GM12872 (cell line): ENCODE measurements at regions not wholly inside any gene's neighbourhood (a gene's known extent, or its start where the extent isn't known, plus 50 kb on each side); places are given as distances from the start of the nearest gene placed in this dataset.

Source experiments
- TF ChIP-seq, protein P1 (sequence below): IDR thresholded peaks from 3 replicates; pipeline ENCODE4 v1.5.1; 2011; ENCODE audit warnings: low read depth, mild to moderate bottlenecking, low read length, moderate library complexity; ENCODE audit not compliant: insufficient read depth

- TF ChIP-seq, protein P1, sequence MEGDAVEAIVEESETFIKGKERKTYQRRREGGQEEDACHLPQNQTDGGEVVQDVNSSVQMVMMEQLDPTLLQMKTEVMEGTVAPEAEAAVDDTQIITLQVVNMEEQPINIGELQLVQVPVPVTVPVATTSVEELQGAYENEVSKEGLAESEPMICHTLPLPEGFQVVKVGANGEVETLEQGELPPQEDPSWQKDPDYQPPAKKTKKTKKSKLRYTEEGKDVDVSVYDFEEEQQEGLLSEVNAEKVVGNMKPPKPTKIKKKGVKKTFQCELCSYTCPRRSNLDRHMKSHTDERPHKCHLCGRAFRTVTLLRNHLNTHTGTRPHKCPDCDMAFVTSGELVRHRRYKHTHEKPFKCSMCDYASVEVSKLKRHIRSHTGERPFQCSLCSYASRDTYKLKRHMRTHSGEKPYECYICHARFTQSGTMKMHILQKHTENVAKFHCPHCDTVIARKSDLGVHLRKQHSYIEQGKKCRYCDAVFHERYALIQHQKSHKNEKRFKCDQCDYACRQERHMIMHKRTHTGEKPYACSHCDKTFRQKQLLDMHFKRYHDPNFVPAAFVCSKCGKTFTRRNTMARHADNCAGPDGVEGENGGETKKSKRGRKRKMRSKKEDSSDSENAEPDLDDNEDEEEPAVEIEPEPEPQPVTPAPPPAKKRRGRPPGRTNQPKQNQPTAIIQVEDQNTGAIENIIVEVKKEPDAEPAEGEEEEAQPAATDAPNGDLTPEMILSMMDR = no peak
These were observed 1531.8 kb downstream of the PCDH7 start for GRCh38 chr4:32251926-32252325.

DNA sequence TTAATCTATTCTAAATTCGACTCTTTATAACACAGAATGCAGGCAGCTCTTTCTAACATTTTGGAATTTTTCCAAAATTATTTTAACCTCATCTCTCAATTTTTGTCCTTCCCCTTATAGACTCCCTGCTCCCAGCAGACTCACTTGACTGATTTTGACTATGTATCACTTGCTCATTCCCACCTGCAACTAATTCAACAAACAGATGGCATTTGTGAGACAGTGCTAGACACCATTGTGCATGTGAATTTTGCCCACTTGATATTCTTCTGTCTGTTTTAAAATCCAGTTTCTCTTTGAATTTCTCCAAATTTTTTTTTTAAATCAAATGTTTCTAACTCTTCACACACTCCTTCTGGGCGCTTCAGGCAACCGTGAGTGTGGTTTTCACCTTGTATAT is 1534.0 kb downstream of the PCDH7 start:
- TF ChIP-seq, protein P1 = no peak

GRCh38 chr4:32258986-32259385 is 1538.8 kb downstream of the PCDH7 start:
- TF ChIP-seq, protein P1 = no peak

GRCh38 chr4:32261196-32261595 is 1541.0 kb downstream of the PCDH7 start:
- TF ChIP-seq, protein P1 = no peak

GRCh38 chr4:32268863-32269262 is 1548.7 kb downstream of the PCDH7 start:
- TF ChIP-seq, protein P1 = no peak

- TF ChIP-seq, protein P1 = no peak
These were observed 1569.9 kb downstream of the PCDH7 start for GRCh38 chr4:32290102-32290501.

GRCh38 chr4:32318926-32319325 is 1598.8 kb downstream of the PCDH7 start:
- TF ChIP-seq, protein P1 = no peak

DNA sequence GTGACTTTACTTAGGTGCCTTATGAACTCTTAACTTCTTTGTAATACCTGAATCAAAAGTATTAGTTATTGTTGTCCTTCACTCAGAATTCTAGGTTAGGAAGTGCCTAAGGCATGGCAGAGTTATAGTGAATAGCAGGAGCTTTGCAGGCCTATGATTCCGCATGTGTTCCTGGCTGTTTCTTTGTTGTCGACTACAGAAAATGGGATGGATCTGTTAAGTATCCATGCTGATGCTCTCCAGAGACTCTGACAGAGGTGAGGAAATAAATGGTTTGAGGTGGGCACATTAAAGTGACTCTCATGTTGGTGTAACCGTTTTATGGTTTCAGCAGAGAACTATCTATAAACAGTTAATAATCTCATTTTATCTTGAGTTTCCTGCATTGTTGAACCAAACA is 1601.3 kb downstream of the PCDH7 start:
- TF ChIP-seq, protein P1 = no peak
